T-cell (primary cell): ENCODE measurements at regions not wholly inside any gene's neighbourhood (a gene's known extent, or its start where the extent isn't known, plus 50 kb on each side); places are given as distances from the start of the nearest gene placed in this dataset.
"Not testable (repeated sequence)": the region's sequence is repeated elsewhere in the genome, so short reads cannot be mapped to it uniquely, and the experiment has no call there.

ENCODE experiments used
- ATAC-seq, 4 experiments: fragments of 200-7000 bp in 3 of 4; fragments of 150-1000 bp in 1 of 4; cut with Tn5 transposase; replicated peaks in 1 of 4; 1 replicate in 3 of 4; 2 replicates in 1 of 4; pipeline ENCODE4 v1.10.0; 2021; ENCODE audit warnings: moderate library complexity in 3 of 4, mild to moderate bottlenecking in 2 of 4, moderate number of reproducible peaks in 1 of 4
- CTCF ChIA-PET, 2 donors: fragments of 300-600 bp; sonication (Branson Sonifier 250); formaldehyde crosslinking; loops; one replicate each; lab custom pipeline; 2022; ENCODE audit warnings: antibody characterized with exemption in 2 of 2; lab: Charles Lee
- POLR2A ChIA-PET, 2 donors: fragments of 300-600 bp; sonication (Branson Sonifier 250); formaldehyde crosslinking; loops; one replicate each; lab custom pipeline; 2022; ENCODE audit warnings: antibody characterized with exemption in 2 of 2; lab: Charles Lee
- DNase-seq, 35 experiments: peaks; one replicate each; pipeline versions ENCODE4 v3.0.0 to v3.0.0-alpha.2; 2013 to 2023
- H3K27ac ChIP-seq: one replicate; pipeline ENCODE4 v1.5.1; 2013; ENCODE audit warnings: low read length
- H3K27me3 ChIP-seq, 2 experiments: replicated peaks in 1 of 2; 1 replicate in 1 of 2; 2 replicates in 1 of 2; pipeline versions ENCODE4 v1.6.1 to v1.7.0; 2013; ENCODE audit warnings: low read length in 1 of 2, mixed read lengths in 1 of 2; ENCODE audit not compliant: control insufficient read depth in 2 of 2, insufficient read depth in 2 of 2; ENCODE audit errors: extremely low read depth in 1 of 2
- H3K36me3 ChIP-seq, 2 donors: 1 replicate in 1 of 2; 2 replicates in 1 of 2; pipeline versions ENCODE4 v1.6.1 to v1.7.0; 2013; ENCODE audit warnings: low read length in 1 of 2; ENCODE audit not compliant: control insufficient read depth in 2 of 2, insufficient read depth in 1 of 2; ENCODE audit errors: extremely low read depth in 1 of 2
- H3K4me1 ChIP-seq, 2 experiments: 1 replicate in 1 of 2; 2 replicates in 1 of 2; pipeline versions ENCODE4 v1.6.1 to v1.7.0; 2013; ENCODE audit warnings: low read length in 2 of 2, mixed read lengths in 1 of 2; ENCODE audit not compliant: insufficient read depth in 2 of 2, control insufficient read depth in 1 of 2; ENCODE audit errors: extremely low read depth in 1 of 2
- H3K4me3 ChIP-seq, 2 donors: 1 replicate in 1 of 2; 2 replicates in 1 of 2; pipeline versions ENCODE4 v1.5.1 to v1.7.0; 2013; ENCODE audit warnings: mild to moderate bottlenecking in 2 of 2, low read length in 1 of 2, moderate library complexity in 1 of 2; ENCODE audit not compliant: control insufficient read depth in 1 of 2; ENCODE audit errors: extremely low read depth in 1 of 2
- H3K9me3 ChIP-seq: 2 replicates; pipeline ENCODE4 v1.7.0; 2013
- H3K27ac Mint-ChIP-seq, 2 donors: one replicate each; pipeline ENCODE4 v1.8.0; 2020 to 2021; ENCODE audit warnings: mild to moderate bottlenecking in 2 of 2, mixed read lengths in 2 of 2
- H3K27me3 Mint-ChIP-seq, 2 donors: one replicate each; pipeline ENCODE4 v1.8.0; 2021 to 2022; ENCODE audit warnings: mixed read lengths in 2 of 2
- H3K36me3 Mint-ChIP-seq: one replicate; pipeline ENCODE4 v1.8.0; 2021; ENCODE audit warnings: mixed read lengths
- H3K4me1 Mint-ChIP-seq, 3 donors: one replicate each; pipeline ENCODE4 v1.8.0; 2020 to 2022; ENCODE audit warnings: mixed read lengths in 3 of 3, mild to moderate bottlenecking in 1 of 3
- H3K4me3 Mint-ChIP-seq, 3 donors: one replicate each; pipeline ENCODE4 v1.8.0; 2020 to 2022; ENCODE audit warnings: mild to moderate bottlenecking in 3 of 3, mixed read lengths in 3 of 3, moderate library complexity in 3 of 3
- H3K9me3 Mint-ChIP-seq, 3 donors: one replicate each; pipeline ENCODE4 v1.8.0; 2020 to 2022; ENCODE audit warnings: mixed read lengths in 3 of 3
- WGBS: methylation state at CpG from one replicate; pipeline ENCODE4 v1.1.5; 2013; ENCODE audit warnings: missing lambda C conversion rate; ENCODE audit not compliant: insufficient coverage; 5-methylcytosine and 5-hydroxymethylcytosine counted together

DNA sequence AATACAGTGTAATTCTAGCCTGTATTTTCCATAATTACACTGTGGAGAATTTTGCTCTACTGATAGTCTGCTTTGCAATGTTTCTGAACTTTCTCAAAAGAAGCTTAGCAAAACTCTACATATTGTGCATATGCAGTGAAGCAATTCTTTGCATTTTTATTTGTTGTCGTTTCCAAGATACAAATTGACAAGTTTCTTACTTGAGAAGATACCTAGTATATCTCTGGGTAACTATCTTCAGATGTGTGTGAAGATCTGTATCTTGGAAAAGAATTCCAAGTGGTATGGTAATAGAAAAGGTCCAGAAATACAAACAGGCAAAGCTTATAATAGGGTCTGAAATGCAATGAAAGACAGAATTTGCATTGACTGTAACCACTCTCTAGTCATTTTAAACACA lies 1119.8 kb upstream of the INTU start:
- no peaks in the 10 kb centered on the region for H3K4me1 ChIP-seq
- Mint-ChIP-seq H3K4me1 (no peaks in the 10 kb centered on the region), H3K27me3 (no peaks in the 10 kb centered on the region), H3K4me3 (no peak overlapping the region), H3K36me3 (no peaks in the 10 kb centered on the region), H3K27ac (no peak overlapping the region), H3K9me3 (peaks cover 6 to 10% (median 7%) of the 10 kb centered on the region in 3 donors)
- ChIA-PET POLR2A (no interaction called here), CTCF (no interaction called here)
- no peak overlapping the region for H3K27ac ChIP-seq
- H3K9me3 ChIP-seq, result no peaks in the 10 kb centered on the region
- DNase-seq (no peak), ATAC-seq (no peak)
- no CpG with 5 or more reads among the region's 1 CpG for WGBS
- H3K27me3 ChIP-seq, result no peaks in the 10 kb centered on the region
- H3K4me3 ChIP-seq, result no peak overlapping the region
- no peaks in the 10 kb centered on the region for H3K36me3 ChIP-seq

DNA sequence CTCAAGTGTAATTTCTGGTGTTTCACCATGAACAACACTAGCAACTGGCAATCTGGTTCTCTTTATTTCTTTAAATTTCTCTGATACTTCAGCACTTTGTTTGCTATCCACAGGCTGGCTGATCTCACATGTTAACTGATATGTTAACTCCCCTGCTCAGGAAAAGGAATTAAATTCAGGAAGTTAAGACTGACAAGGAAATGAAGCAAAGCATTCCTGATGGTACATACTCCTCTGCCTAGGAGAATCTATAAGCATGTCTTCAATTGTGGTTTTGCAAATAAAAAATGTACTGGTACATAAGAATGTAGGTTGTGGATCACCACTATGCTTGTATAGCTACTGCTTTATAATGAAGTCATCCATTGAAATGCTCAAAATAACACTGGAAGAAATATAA lies 1119.2 kb upstream of the INTU start:
- no peak overlapping the region for H3K4me3 Mint-ChIP-seq
- no peak overlapping the region for H3K4me3 ChIP-seq
- no peak for ATAC-seq
- CTCF ChIA-PET, result no interaction called here
- no peaks in the 10 kb centered on the region for H3K4me1 Mint-ChIP-seq
- no peaks in the 10 kb centered on the region for H3K27me3 ChIP-seq
- H3K27ac Mint-ChIP-seq, result no peak overlapping the region
- H3K36me3 ChIP-seq, result no peaks in the 10 kb centered on the region
- H3K4me1 ChIP-seq, result no peaks in the 10 kb centered on the region
- H3K9me3 Mint-ChIP-seq, result peaks cover 4 to 10% (median 6%) of the 10 kb centered on the region in 3 donors
- H3K27me3 Mint-ChIP-seq, result no peaks in the 10 kb centered on the region
- H3K27ac ChIP-seq, result no peak overlapping the region
- no peaks in the 10 kb centered on the region for H3K9me3 ChIP-seq
- DNase-seq, result no peak
- H3K36me3 Mint-ChIP-seq, result no peaks in the 10 kb centered on the region
- POLR2A ChIA-PET, result no interaction called here

DNA sequence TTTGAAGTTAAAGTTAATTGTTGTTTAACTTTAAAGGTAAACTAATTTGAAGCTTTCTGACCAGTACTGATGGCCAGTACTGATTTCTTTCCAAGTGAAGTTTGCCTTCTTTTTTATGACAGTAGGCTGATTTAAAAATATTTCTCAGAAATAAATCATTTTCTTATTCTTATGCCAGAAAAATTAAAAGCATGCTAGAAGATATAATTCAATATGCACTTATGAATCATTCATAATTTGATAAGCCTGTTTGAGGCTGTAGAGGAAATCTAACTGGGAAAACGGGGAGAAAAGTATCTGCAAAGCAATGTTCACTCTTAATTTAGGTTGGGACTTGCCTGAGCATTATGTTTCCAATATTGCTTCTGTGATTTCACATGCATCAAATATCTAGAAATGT lies 1112.0 kb upstream of the INTU start:
- POLR2A ChIA-PET, result no interaction called here
- H3K27ac Mint-ChIP-seq, result no peak overlapping the region
- H3K27me3 ChIP-seq, result no peaks in the 10 kb centered on the region

GRCh38 chr4:126525400-126525799 lies 1107.4 kb upstream of the INTU start:
- H3K4me3 Mint-ChIP-seq, CTCF ChIA-PET, H3K27me3 Mint-ChIP-seq, POLR2A ChIA-PET, H3K27ac ChIP-seq, H3K27ac Mint-ChIP-seq, H3K4me1 Mint-ChIP-seq, ATAC-seq, H3K27me3 ChIP-seq, H3K36me3 Mint-ChIP-seq, H3K9me3 ChIP-seq, H3K4me3 ChIP-seq, H3K36me3 ChIP-seq, H3K4me1 ChIP-seq, DNase-seq: not testable (repeated sequence)
- no CpG with 5 or more reads among the region's 2 CpGs for WGBS
- peaks cover 4 to 18% (median 6%) of the 10 kb centered on the region in 3 donors for H3K9me3 Mint-ChIP-seq

More for the DNA sequence above, 1112.0 kb upstream of the INTU start:
- Histone ChIP-seq H3K27ac (no peak overlapping the region), H3K9me3 (no peaks in the 10 kb centered on the region), H3K4me1 (no peaks in the 10 kb centered on the region), H3K36me3 (no peaks in the 10 kb centered on the region), H3K4me3 (no peak overlapping the region)
- no peak for DNase-seq
- CTCF ChIA-PET, result no interaction called here
- WGBS, result no CpG with 5 or more reads among the region's 1 CpG
- H3K4me3 Mint-ChIP-seq, result no peak overlapping the region
- no peak for ATAC-seq
- H3K36me3 Mint-ChIP-seq, result no peaks in the 10 kb centered on the region
- H3K4me1 Mint-ChIP-seq, result no peaks in the 10 kb centered on the region
- no peaks in the 10 kb centered on the region for H3K27me3 Mint-ChIP-seq
- peaks cover 0 to 18% (median 6%) of the 10 kb centered on the region in 3 donors for H3K9me3 Mint-ChIP-seq

- no peaks in the 10 kb centered on the region for H3K36me3 Mint-ChIP-seq
- no peaks in the 10 kb centered on the region for H3K4me1 Mint-ChIP-seq
- Histone ChIP-seq H3K4me3 (no peak overlapping the region), H3K27ac (no peak overlapping the region), H3K9me3 (no peaks in the 10 kb centered on the region), H3K36me3 (no peaks in the 10 kb centered on the region), H3K4me1 (no peaks in the 10 kb centered on the region), H3K27me3 (no peaks in the 10 kb centered on the region)
- CTCF ChIA-PET, result no interaction called here
- no CpG with 5 or more reads among the region's 2 CpGs for WGBS
- H3K27me3 Mint-ChIP-seq, result no peaks in the 10 kb centered on the region
- ATAC-seq (no peak), DNase-seq (no peak)
- H3K4me3 Mint-ChIP-seq, result no peak overlapping the region
- H3K9me3 Mint-ChIP-seq, result peaks cover 4 to 18% (median 6%) of the 10 kb centered on the region in 3 donors
- POLR2A ChIA-PET, result no interaction called here
- H3K27ac Mint-ChIP-seq, result no peak overlapping the region
These were observed 1106.4 kb upstream of the INTU start for GRCh38 chr4:126526335-126526734.

DNA sequence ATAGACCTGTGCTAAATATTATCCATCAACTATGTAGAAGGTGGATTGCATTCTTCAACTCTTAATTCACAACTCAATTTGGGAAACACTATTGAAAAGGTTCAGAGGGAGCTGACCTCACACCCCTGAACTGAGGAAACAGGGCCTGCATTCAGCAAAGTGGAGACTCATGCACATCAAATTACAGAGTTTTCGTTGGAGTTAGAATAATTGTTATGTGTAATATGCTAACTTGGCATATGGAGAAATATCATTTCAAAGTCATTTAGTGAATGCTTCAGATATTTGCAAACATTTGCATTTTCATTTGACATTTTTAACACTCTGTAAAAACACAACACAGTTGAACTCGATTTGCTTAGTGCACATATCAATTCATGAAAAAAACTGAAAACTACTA lies 1102.8 kb upstream of the INTU start:
- no peak for DNase-seq
- POLR2A ChIA-PET, result no interaction called here
- Mint-ChIP-seq H3K4me1 (no peaks in the 10 kb centered on the region), H3K27ac (no peak overlapping the region), H3K36me3 (no peaks in the 10 kb centered on the region), H3K9me3 (peaks cover 4 to 10% (median 6%) of the 10 kb centered on the region in 3 donors), H3K4me3 (no peak overlapping the region), H3K27me3 (no peaks in the 10 kb centered on the region)
- WGBS, result no CpG with 5 or more reads among the region's 2 CpGs
- Histone ChIP-seq H3K4me3 (no peak overlapping the region), H3K27ac (no peak overlapping the region), H3K27me3 (no peaks in the 10 kb centered on the region), H3K9me3 (no peaks in the 10 kb centered on the region), H3K4me1 (no peaks in the 10 kb centered on the region), H3K36me3 (no peaks in the 10 kb centered on the region)
- ATAC-seq, result no peak
- CTCF ChIA-PET, result no interaction called here

GRCh38 chr4:126530996-126531585 lies 1101.7 kb upstream of the INTU start:
- ATAC-seq (no peak), DNase-seq (no peak)
- Mint-ChIP-seq H3K4me3 (no peak overlapping the region), H3K4me1 (no peaks in the 10 kb centered on the region), H3K27ac (no peak overlapping the region), H3K36me3 (no peaks in the 10 kb centered on the region), H3K9me3 (peaks cover 4 to 10% (median 5%) of the 10 kb centered on the region in 3 donors), H3K27me3 (no peaks in the 10 kb centered on the region)
- H3K36me3 ChIP-seq, result no peaks in the 10 kb centered on the region
- ChIA-PET POLR2A (no interaction called here), CTCF (no interaction called here)
- H3K9me3 ChIP-seq, result no peaks in the 10 kb centered on the region
- H3K27me3 ChIP-seq, result no peaks in the 10 kb centered on the region
- H3K27ac ChIP-seq, result no peak overlapping the region
- H3K4me1 ChIP-seq, result no peaks in the 10 kb centered on the region
- no peak overlapping the region for H3K4me3 ChIP-seq
